ENCODE measurements at regions not wholly inside any gene's neighbourhood (a gene's known extent, or its start where the extent isn't known, plus 50 kb on each side); places are given as distances from the start of the nearest gene placed in this dataset.

DNA sequence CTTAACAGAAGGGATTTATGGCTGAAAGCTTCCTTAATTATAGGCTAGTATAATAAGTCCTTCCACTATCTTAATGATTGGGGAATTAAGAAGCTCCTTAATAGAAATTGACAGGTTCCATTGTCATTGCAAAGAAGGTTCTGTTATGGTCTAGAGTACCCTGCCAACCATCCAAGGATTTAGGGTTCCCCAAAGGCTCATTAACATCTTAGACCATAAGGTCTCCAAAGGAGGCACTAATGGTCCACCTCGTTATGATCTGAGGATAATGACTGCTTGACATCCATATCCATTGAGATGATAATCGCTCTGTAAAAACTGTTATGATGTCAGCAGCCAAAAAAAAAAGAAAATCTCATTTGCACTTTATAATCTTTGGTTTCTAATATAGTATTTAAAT is 441.6 kb downstream of the GBA3 start:
- DNase-seq (no peak), ATAC-seq (no peak)
- Histone ChIP-seq H3K27ac (no peak overlapping the region), H3K36me3 (no peaks in the 10 kb centered on the region), H3K4me1 (peaks cover 0 to 6% (median 0%) of the 10 kb centered on the region in 9 donors), H3K9me3 (no peaks in the 10 kb centered on the region), H3K27me3 (no peaks in the 10 kb centered on the region), H3K4me3 (no peak overlapping the region)
- WGBS, 2 donors = 80 to 81% methylated on average over 2 of the region's 2 CpGs
- intact Hi-C loops (cut with DNase I) = loop anchor here in 1 of 10 donors (10.0 kb wide), 1 partner anchor 1280 kb away; no protein-coding TSS in a partner anchor
- TF ChIP-seq, protein P1, sequence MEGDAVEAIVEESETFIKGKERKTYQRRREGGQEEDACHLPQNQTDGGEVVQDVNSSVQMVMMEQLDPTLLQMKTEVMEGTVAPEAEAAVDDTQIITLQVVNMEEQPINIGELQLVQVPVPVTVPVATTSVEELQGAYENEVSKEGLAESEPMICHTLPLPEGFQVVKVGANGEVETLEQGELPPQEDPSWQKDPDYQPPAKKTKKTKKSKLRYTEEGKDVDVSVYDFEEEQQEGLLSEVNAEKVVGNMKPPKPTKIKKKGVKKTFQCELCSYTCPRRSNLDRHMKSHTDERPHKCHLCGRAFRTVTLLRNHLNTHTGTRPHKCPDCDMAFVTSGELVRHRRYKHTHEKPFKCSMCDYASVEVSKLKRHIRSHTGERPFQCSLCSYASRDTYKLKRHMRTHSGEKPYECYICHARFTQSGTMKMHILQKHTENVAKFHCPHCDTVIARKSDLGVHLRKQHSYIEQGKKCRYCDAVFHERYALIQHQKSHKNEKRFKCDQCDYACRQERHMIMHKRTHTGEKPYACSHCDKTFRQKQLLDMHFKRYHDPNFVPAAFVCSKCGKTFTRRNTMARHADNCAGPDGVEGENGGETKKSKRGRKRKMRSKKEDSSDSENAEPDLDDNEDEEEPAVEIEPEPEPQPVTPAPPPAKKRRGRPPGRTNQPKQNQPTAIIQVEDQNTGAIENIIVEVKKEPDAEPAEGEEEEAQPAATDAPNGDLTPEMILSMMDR (IDR thresholded peaks at IDR 0.05) = no peak

DNA sequence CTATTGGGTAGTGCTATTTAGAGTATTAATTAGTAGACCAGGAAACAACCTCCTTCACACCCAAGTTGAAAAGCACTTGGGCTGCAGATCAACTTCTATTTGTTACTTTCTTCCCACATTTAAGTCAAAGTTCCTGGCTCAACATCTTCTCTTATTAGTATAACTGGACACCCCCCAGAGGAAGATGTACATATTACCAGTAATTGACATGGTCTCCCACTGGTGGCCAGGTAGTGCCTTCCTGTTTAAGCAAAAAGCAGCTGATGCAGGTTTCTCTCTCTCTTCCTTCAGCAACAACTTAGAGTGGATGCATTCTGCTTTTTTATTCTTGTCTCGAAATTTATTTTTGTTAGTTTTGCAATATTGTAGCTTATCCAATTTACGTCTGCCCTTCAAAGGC is 438.1 kb downstream of the GBA3 start:
- intact Hi-C loops (cut with DNase I) = loop anchor here in 1 of 10 donors (10.0 kb wide), 1 partner anchor 1284 kb away; no protein-coding TSS in a partner anchor
- Histone ChIP-seq H3K27ac (no peak overlapping the region), H3K4me3 (no peak overlapping the region), H3K36me3 (no peaks in the 10 kb centered on the region), H3K27me3 (no peaks in the 10 kb centered on the region), H3K4me1 (peaks cover 0 to under 1% (median 0%) of the 10 kb centered on the region in 9 donors), H3K9me3 (no peaks in the 10 kb centered on the region)
- ATAC-seq (no peak), DNase-seq (no peak)
- TF ChIP-seq, protein P1 (IDR thresholded peaks at IDR 0.05) = no peak
- 88 to 90% methylated on average over 2 of the region's 2 CpGs for WGBS, 2 donors

DNA sequence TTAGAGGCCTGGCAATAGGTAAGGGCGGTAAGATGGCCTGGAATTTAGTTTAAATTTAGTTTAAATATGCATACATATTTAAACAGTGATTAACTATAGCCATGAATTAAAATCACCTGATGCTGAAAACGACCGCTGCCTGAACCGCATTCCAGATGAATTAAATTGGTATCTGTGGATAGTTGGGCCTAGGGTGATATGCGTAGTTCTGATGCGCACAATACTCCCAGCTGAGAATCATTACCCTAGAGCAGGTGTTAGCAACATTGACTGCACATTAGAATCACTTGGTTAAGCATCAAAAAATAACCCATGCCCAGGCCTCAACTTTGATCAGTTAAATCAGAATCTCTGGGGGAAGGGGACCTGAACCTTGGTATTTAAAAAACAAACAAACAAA is 432.4 kb downstream of the GBA3 start:
- 93% methylated on average over 6 of the region's 6 CpGs for WGBS, 2 donors
- H3K4me3 ChIP-seq = no peak overlapping the region
- intact Hi-C loops (cut with DNase I) = no loop called here

DNA sequence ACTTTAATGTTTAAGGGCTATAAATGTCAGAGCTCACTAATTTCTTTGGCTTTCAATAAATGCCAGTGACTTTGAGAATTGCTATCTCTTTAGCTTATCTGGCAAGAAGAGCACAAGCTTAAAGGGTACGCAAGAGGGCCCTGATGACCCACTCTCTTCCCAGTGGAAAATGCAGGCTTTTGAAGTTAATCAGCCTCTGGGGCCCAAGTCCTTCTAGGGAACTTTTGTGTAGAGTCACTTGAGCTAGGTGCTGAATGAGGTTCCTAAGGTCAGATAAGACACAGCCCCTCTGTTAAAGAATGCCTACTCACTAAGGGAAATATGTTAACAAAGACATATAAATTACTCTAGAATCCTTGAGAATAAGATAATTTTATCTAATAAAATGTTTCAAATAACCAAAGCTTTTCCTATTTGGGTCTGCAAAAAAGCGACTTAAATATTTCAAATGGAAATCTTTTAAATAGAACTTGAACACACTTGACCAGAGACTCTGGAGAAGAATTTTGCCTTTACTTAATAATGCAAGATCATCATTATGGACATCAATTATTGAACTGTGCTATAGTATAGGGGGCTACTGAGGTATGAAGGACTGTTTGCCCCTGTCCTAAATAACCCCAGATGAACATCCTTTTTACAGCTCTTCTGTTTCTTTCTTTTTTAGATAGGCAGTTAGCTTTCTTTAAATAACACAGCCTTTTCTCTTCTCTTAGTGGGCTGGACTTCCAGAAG is 430.1 kb downstream of the GBA3 start:
- TF ChIP-seq, protein P1 (IDR thresholded peaks at IDR 0.05) = no peak
- H3K4me1 ChIP-seq = no peaks in the 10 kb centered on the region
- no peak overlapping the region for H3K4me3 ChIP-seq
- DNase-seq = no peak
- no peaks in the 10 kb centered on the region for H3K27me3 ChIP-seq
- intact Hi-C loops (cut with DNase I) = no loop called here
- WGBS, 2 donors = 79 to 81% methylated on average over 2 of the region's 2 CpGs
- no peaks in the 10 kb centered on the region for H3K36me3 ChIP-seq
- H3K27ac ChIP-seq = no peak overlapping the region
- H3K9me3 ChIP-seq = no peaks in the 10 kb centered on the region
- ATAC-seq = no peak

More for the DNA sequence above, 432.4 kb downstream of the GBA3 start:
- Histone ChIP-seq H3K36me3 (no peaks in the 10 kb centered on the region), H3K9me3 (no peaks in the 10 kb centered on the region), H3K4me1 (no peaks in the 10 kb centered on the region), H3K27ac (no peak overlapping the region), H3K27me3 (no peaks in the 10 kb centered on the region)
- no peak for DNase-seq
- TF ChIP-seq, protein P1 (IDR thresholded peaks at IDR 0.05) = no peak
- ATAC-seq = no peak
